T-helper 1 cell treated with Interleukin-12 subunit alpha and Interleukin-12 subunit beta and Interleukin-4 antibody, amounts not matched to agents 30 μg/mL and 1 μg/mL, for 36 hours (primary cell): ENCODE measurements at regions not wholly inside any gene's neighbourhood (a gene's known extent, or its start where the extent isn't known, plus 50 kb on each side); places are given as distances from the start of the nearest gene placed in this dataset.
"Not testable (repeated sequence)": the region's sequence is repeated elsewhere in the genome, so short reads cannot be mapped to it uniquely, and the experiment has no call there.

Experiments used
- H3K27ac Mint-ChIP-seq: one replicate; pipeline ENCODE4 v1.8.0; 2021; ENCODE audit warnings: mild to moderate bottlenecking, mixed read lengths
- H3K27me3 Mint-ChIP-seq: one replicate; pipeline ENCODE4 v1.8.0; 2021; ENCODE audit warnings: low read depth, mixed read lengths
- H3K36me3 Mint-ChIP-seq: one replicate; pipeline ENCODE4 v1.8.0; 2021; ENCODE audit warnings: low read depth, mixed read lengths
- H3K4me1 Mint-ChIP-seq: one replicate; pipeline ENCODE4 v1.8.0; 2021; ENCODE audit warnings: low read depth, mixed read lengths
- H3K4me3 Mint-ChIP-seq: one replicate; pipeline ENCODE4 v1.8.0; 2021; ENCODE audit warnings: mild to moderate bottlenecking, moderate library complexity, mixed read lengths
- H3K9me3 Mint-ChIP-seq: one replicate; pipeline ENCODE4 v1.8.0; 2021; ENCODE audit warnings: mixed read lengths

- not testable (repeated sequence) for H3K4me3 Mint-ChIP-seq, H3K9me3 Mint-ChIP-seq, H3K36me3 Mint-ChIP-seq, H3K4me1 Mint-ChIP-seq, H3K27ac Mint-ChIP-seq
- H3K27me3 Mint-ChIP-seq = peaks cover 15% of the 10 kb centered on the region
Observed at GRCh38 chr2:176796677-176797076, 415.9 kb upstream of the HNRNPA3 start.

GRCh38 chr2:176804392-176804791 lies 408.2 kb upstream of the HNRNPA3 start:
- H3K27ac Mint-ChIP-seq = no peak overlapping the region
- no peaks in the 10 kb centered on the region for H3K27me3 Mint-ChIP-seq
- no peak overlapping the region for H3K4me3 Mint-ChIP-seq
- no peaks in the 10 kb centered on the region for H3K4me1 Mint-ChIP-seq
- H3K36me3 Mint-ChIP-seq = no peaks in the 10 kb centered on the region
- no peaks in the 10 kb centered on the region for H3K9me3 Mint-ChIP-seq

GRCh38 chr2:176805345-176805744 lies 407.2 kb upstream of the HNRNPA3 start:
- Mint-ChIP-seq H3K4me1 (no peaks in the 10 kb centered on the region), H3K9me3 (no peaks in the 10 kb centered on the region), H3K27ac (no peak overlapping the region), H3K27me3 (no peaks in the 10 kb centered on the region), H3K4me3 (no peak overlapping the region), H3K36me3 (no peaks in the 10 kb centered on the region)

GRCh38 chr2:176812246-176812775 lies 400.3 kb upstream of the HNRNPA3 start:
- no peak overlapping the region for H3K4me3 Mint-ChIP-seq
- no peak overlapping the region for H3K27ac Mint-ChIP-seq
- peaks cover 3% of the 10 kb centered on the region for H3K27me3 Mint-ChIP-seq
- H3K36me3 Mint-ChIP-seq = no peaks in the 10 kb centered on the region
- H3K4me1 Mint-ChIP-seq = peaks cover 11% of the 10 kb centered on the region
- H3K9me3 Mint-ChIP-seq = no peaks in the 10 kb centered on the region

- Mint-ChIP-seq H3K4me1 (peaks cover 11% of the 10 kb centered on the region), H3K36me3 (no peaks in the 10 kb centered on the region)
Observed at GRCh38 chr2:176813156-176813555, 399.4 kb upstream of the HNRNPA3 start.

GRCh38 chr2:176813621-176814049 lies 399.0 kb upstream of the HNRNPA3 start:
- H3K4me1 Mint-ChIP-seq = peaks cover 11% of the 10 kb centered on the region
- peaks cover 3% of the 10 kb centered on the region for H3K27me3 Mint-ChIP-seq

More at GRCh38 chr2:176813156-176813555, 399.4 kb upstream of the HNRNPA3 start:
- Mint-ChIP-seq H3K9me3 (no peaks in the 10 kb centered on the region), H3K27me3 (peaks cover 3% of the 10 kb centered on the region), H3K27ac (no peak overlapping the region), H3K4me3 (no peak overlapping the region)

GRCh38 chr2:176814274-176814673 lies 398.3 kb upstream of the HNRNPA3 start:
- H3K9me3 Mint-ChIP-seq = no peaks in the 10 kb centered on the region
- H3K4me1 Mint-ChIP-seq = peaks cover 11% of the 10 kb centered on the region
- H3K27me3 Mint-ChIP-seq = peaks cover 3% of the 10 kb centered on the region
- H3K4me3 Mint-ChIP-seq = no peak overlapping the region
- H3K27ac Mint-ChIP-seq = no peak overlapping the region
- H3K36me3 Mint-ChIP-seq = no peaks in the 10 kb centered on the region

More at GRCh38 chr2:176813621-176814049, 399.0 kb upstream of the HNRNPA3 start:
- Mint-ChIP-seq H3K4me3 (no peak overlapping the region), H3K9me3 (no peaks in the 10 kb centered on the region), H3K27ac (no peak overlapping the region), H3K36me3 (no peaks in the 10 kb centered on the region)

- Mint-ChIP-seq H3K27ac (no peak overlapping the region), H3K36me3 (no peaks in the 10 kb centered on the region), H3K4me3 (no peak overlapping the region)
Observed at GRCh38 chr2:176814740-176815367, 397.7 kb upstream of the HNRNPA3 start.

GRCh38 chr2:176817061-176817565 lies 395.5 kb upstream of the HNRNPA3 start:
- peaks cover 12% of the 10 kb centered on the region for H3K4me1 Mint-ChIP-seq
- no peaks in the 10 kb centered on the region for H3K36me3 Mint-ChIP-seq
- H3K9me3 Mint-ChIP-seq = no peaks in the 10 kb centered on the region
- no peak overlapping the region for H3K27ac Mint-ChIP-seq
- H3K4me3 Mint-ChIP-seq = no peak overlapping the region
- H3K27me3 Mint-ChIP-seq = peaks cover 3% of the 10 kb centered on the region

More at GRCh38 chr2:176814740-176815367, 397.7 kb upstream of the HNRNPA3 start:
- Mint-ChIP-seq H3K9me3 (no peaks in the 10 kb centered on the region), H3K27me3 (peaks cover 3% of the 10 kb centered on the region), H3K4me1 (peaks cover 11% of the 10 kb centered on the region)

- H3K4me1 Mint-ChIP-seq = peaks cover 15% of the 10 kb centered on the region
- H3K27me3 Mint-ChIP-seq = peaks cover 3% of the 10 kb centered on the region
- H3K4me3 Mint-ChIP-seq = no peak overlapping the region
- no peaks in the 10 kb centered on the region for H3K9me3 Mint-ChIP-seq
- no peaks in the 10 kb centered on the region for H3K36me3 Mint-ChIP-seq
- H3K27ac Mint-ChIP-seq = no peak overlapping the region
Observed at GRCh38 chr2:176818076-176818475, 394.5 kb upstream of the HNRNPA3 start.

- Mint-ChIP-seq H3K27me3 (peaks cover 3% of the 10 kb centered on the region), H3K27ac (no peak overlapping the region), H3K36me3 (peaks cover under 1% of the 10 kb centered on the region), H3K4me3 (no peak overlapping the region), H3K4me1 (peaks cover 15% of the 10 kb centered on the region), H3K9me3 (no peaks in the 10 kb centered on the region)
Observed at GRCh38 chr2:176818617-176819016, 394.0 kb upstream of the HNRNPA3 start.

- Mint-ChIP-seq H3K4me1 (peaks cover 17% of the 10 kb centered on the region), H3K36me3 (peaks cover 3% of the 10 kb centered on the region), H3K27me3 (peaks cover 5% of the 10 kb centered on the region), H3K9me3 (no peaks in the 10 kb centered on the region), H3K4me3 (no peak overlapping the region), H3K27ac (no peak overlapping the region)
Observed at GRCh38 chr2:176819306-176819705, 393.3 kb upstream of the HNRNPA3 start.

GRCh38 chr2:176820371-176820932 lies 392.1 kb upstream of the HNRNPA3 start:
- H3K4me1 Mint-ChIP-seq = peaks cover 15% of the 10 kb centered on the region
- H3K27me3 Mint-ChIP-seq = peaks cover 4% of the 10 kb centered on the region
- peaks cover 3% of the 10 kb centered on the region for H3K36me3 Mint-ChIP-seq
- no peak overlapping the region for H3K27ac Mint-ChIP-seq
- H3K9me3 Mint-ChIP-seq = no peaks in the 10 kb centered on the region
- no peak overlapping the region for H3K4me3 Mint-ChIP-seq

GRCh38 chr2:176821350-176821749 lies 391.2 kb upstream of the HNRNPA3 start:
- Mint-ChIP-seq H3K4me1 (peaks cover 20% of the 10 kb centered on the region), H3K27me3 (peaks cover 4% of the 10 kb centered on the region), H3K9me3 (no peaks in the 10 kb centered on the region), H3K4me3 (no peak overlapping the region), H3K27ac (no peak overlapping the region), H3K36me3 (peaks cover 3% of the 10 kb centered on the region)

GRCh38 chr2:176822060-176822459 lies 390.5 kb upstream of the HNRNPA3 start:
- Mint-ChIP-seq H3K4me3 (no peak overlapping the region), H3K36me3 (peaks cover 3% of the 10 kb centered on the region), H3K9me3 (no peaks in the 10 kb centered on the region), H3K27ac (no peak overlapping the region), H3K27me3 (peaks cover 4% of the 10 kb centered on the region), H3K4me1 (peaks cover 24% of the 10 kb centered on the region)
